ENCODE measurements at regions not wholly inside any gene's neighbourhood (a gene's known extent, or its start where the extent isn't known, plus 50 kb on each side); places are given as distances from the start of the nearest gene placed in this dataset.
"Not testable (repeated sequence)": the region's sequence is repeated elsewhere in the genome, so short reads cannot be mapped to it uniquely, and the experiment has no call there.

DNA sequence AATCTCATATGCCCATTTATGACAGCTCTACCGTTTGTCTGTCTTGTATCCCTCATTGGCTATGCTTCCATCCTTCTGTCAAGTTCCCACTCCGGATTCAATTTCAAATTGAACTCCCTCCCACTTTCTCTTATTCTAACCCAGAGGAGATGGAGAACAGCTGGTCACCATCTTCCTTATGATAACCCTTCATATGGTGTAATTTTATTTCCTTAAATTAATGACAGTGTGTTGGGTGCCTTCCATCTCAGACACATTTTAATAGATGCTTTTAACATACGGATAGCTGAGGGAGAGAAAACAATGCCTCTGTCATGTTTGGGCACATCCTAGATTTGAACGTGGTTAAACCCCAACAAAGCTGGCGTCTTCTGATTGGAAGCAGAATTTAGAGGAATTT, 103.0 kb upstream of the PLXNA2 start:
- no peak for DNase-seq (ENCODE audit: low read depth)

DNA sequence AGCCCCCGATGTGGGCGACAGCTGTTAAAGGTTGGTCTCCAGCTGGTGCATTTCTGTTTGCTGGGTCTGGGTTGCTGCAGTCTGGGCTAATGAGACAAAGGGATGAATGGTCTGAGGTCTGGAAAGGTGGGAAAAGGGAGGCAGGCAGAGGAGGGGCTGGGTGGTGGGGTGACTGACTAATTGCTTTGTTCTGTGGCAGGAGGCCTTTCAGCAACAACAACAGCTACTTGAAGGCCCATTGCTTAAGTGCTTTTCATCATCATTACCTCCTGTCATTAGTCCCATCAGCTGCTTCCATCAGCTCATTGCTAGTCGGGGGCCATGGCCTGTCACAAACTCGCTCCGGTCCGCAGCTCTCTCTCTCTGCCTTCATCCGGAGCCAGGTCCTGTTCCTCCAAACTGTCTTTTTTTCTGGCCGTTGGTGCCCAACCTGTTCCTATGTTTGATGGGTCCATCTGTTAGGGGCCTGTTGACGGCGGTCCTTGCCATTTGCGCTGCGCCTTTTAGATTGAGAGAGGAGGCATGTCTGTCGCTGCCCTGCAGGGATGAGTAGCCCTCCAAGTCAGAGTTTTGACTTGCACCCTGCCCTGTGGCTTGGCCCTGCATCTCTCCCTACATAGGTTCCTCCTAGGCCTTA, 105.6 kb upstream of the PLXNA2 start:
- DNase-seq (ENCODE audit: low read depth), result no peak

DNA sequence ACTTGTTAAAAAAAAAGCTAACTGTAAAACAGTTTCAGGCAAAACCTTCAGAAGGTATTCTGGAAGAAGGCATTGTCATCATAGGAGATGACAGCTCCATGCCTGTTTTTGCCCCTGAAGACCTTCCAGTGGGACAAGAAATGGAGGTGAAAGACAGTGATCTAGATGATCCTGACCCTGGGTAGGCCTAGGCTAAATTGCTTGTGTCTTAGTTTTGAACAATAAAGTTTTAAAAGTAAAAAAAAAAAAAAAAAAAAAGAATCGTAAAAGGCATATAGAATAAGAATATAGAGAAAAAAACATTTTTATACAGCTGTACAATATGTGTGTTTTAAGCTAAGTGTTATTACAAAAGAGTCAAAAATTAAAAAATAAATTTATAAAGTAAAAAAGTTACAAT, 106.6 kb upstream of the PLXNA2 start:
- DNase-seq (ENCODE audit: low read depth), result no peak

DNA sequence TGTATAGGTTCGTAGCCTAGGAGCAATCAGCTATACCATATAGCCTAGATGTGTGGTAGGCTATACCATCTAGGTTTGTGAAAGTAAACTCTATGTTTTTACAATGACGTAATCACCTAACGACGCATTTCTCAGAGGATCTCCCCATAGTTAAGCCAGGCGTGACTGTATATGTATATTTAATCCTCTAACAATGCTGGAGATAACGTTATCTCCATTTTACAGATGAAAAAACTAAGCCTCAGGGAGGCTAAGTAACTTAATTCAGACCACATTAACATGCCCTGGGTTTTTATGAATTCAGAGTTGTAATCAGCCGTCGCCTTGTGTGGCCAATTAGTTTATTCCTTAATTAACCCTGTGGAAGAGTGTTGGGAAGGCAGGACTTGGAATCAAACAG, 107.7 kb upstream of the PLXNA2 start:
- no peak for DNase-seq (ENCODE audit: low read depth)

DNA sequence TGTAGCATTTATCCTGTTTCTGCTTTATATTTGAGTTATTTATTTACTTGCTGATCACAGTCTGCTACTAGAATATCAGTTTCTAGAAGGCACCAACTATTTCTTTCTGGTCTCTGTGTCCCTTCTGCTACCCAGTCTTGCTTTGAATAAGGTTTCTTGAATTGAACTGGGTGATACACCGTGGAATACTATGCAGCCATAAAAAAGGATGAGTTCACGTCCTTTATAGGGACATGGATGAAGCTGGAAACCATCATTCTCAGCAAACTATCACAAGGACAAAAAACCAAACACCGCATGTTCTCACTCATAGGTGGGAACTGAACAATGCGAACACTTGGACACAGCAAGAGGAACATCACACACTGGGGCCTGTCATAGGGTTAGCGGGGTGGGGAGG, 109.6 kb upstream of the PLXNA2 start:
- DNase-seq (ENCODE audit: low read depth), result not testable (repeated sequence)

DNA sequence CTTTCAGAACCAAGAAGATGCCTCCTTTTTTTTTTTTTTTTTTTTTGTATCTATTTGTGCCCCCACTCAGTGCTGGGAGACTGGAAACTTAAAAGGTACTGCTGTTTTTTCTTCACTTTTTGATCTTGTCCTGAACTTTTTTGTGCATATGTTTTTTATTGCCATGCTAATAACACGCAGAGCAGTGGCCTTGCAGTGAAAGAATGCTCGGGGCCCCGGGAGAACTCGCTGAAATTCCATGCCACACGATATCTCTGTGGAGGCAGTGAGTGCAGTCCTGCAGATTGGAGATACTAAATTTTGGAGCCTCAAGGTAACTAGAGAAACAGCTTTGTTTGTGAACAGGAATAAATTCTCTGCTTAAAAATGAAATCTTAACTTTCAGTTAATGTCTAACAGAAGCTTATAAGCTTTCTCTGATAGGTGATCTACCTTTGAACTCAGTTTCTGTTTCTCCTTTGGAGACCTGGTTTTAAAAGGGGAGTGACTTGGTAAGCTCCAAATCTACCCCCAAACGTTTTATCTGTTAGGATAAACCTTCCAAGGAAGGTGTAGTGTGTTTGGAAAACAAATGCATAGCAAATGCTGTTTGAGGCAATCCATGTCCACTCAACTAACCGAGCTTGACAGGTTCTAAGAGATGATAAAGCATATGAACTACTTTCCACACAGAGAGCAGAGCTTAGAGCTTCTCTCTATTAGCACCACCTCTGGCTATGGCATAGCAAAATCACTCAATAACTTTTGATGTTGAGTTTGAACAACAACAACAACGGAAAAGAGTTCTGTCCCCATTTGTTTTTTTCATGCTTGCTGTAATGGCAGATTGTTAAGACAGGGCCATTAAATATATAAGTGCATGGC, 113.7 kb upstream of the PLXNA2 start:
- DNase-seq (ENCODE audit: low read depth), result no peak

DNA sequence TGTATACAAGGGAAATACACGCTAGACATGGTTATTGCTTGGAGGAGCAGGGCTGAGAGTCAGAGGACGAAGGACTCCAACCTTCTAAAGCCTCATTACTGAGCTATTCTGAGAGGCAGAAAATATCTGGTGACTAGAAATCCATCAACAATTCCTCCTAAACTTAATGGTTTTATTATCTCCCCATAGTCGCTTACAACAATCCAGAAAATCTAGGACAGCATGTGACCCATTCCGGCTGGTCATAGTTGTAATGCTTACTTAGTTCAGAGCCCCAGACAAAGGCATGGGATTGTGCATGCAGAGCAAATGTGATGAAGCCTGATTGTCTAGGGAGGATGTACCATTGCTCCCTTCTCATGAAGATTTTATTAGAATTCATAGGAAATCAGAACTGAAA, 114.5 kb upstream of the PLXNA2 start:
- no peak for DNase-seq (ENCODE audit: low read depth)

DNA sequence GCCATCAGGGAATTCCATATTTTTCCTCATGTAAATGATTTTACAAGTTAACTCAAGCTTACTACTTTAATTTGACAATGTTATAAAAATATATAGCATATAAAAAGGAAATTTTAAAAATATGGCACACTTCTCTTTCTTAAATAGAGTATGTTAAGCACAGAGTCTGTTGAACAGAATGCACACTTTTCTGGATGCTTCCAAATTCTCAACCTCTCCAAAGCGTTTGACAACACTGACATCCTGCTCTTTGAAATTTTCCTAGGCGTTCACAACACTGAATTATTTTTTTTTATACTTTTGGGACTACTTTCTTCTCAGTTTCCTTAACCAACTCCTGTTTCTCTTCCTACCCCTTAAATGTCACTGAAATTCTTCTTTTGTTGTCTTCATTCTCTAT, 117.8 kb upstream of the PLXNA2 start:
- no peak for DNase-seq (ENCODE audit: low read depth)

DNA sequence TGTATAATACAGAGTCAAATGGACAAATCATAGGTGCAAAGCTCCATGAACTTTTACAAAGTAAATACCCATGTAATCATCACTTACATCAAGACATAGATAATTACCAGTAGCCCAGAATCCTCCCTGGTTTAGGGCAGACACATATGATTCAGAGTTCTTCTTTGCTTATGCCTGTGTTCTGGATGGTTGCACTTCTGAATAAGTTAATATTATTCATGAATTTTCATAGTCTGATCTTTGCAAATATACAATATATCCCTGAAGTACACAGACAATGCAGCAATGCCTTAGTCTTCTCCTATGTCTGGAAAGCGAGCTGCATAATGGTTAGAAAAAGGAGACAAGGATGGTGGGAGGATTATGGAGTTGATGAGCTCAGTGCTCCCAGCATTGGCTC, 122.4 kb upstream of the PLXNA2 start:
- DNase-seq (ENCODE audit: low read depth), result no peak

DNA sequence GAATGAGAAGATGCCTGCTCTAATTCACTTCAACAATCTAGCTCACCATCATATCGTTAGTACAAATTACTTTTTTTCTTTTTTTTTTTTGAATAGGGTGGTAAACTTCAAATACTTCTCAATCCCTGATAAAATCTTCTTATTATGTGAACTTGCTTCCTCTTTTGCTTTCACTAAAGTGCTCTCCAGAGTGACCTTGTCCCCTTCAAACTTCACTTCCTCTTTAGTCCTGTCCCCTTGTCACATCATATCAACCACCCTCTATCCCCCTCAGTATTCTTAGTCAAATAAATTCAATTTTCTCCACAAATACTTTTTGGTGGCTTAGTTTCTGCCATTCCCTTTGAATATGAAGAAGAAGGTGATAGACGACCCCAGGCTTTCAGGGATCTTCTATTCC, 124.9 kb upstream of the PLXNA2 start:
- DNase-seq (ENCODE audit: low read depth), result no peak

DNA sequence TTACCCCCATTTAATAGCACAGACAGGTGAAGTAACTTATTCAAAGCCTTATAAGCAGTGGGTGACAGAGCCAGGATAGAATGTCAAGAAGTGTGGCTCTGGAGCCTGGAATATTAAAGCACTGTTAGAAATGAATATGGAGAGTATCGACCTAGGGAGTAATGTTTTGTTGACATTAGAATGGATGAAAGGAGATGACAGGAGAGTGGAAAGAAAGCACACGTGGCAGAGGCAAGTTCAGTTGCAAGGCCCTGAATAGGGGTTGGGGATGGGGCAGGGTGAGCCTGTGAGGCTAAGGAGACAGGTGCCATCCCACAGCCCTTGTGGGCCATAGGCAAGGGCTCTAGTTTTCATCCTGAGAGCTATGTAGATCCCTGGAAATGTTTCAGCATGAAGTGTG, 125.5 kb upstream of the PLXNA2 start:
- DNase-seq (ENCODE audit: low read depth), result no peak

DNA sequence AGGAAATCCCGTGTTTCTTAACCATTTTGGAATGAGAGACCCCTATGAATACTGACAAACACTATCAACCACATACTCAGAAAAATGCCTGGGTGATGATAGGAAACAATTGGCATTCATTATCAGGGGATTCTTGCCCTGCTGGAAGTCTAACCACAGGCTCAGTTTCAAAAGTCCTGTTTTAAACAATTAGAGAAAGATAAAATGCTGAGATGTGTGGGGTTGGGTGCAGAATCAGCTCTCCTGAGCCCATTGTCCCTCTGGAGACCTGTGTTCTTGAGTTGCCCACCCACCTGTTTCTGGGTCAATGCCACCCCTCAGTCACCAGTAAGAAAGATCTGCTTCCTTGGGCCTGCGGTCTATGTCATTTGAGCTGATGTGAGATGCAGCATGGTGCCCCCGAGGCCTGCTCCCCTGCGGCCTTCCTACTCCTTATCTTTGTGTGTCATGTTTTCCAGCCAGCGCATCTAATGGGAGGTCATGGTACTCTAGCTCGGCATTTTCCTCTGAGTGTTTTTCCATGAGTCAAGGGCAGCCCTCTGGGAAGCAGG, 130.3 kb upstream of the PLXNA2 start:
- no peak for DNase-seq (ENCODE audit: low read depth)

DNA sequence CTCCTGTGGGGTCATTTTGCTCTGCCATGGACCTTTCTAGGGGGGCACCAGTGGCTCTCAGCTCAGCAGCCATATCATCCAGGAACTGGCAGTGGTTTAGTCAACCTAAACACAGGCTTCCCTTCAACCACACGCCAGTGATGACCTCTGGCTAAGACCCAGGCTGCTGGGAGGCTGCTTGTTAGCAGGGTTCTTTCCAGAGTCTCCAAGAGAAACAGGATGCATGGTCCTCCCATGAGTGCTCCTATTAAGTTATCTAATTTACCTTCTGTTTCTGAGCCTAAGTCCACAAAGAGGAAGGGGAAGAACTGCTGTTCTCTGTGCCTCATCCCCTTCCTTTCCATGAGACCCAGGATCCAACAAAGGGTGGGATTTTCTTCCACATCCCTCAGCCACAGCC, 137.3 kb upstream of the PLXNA2 start:
- no peak for DNase-seq (ENCODE audit: low read depth)

DNA sequence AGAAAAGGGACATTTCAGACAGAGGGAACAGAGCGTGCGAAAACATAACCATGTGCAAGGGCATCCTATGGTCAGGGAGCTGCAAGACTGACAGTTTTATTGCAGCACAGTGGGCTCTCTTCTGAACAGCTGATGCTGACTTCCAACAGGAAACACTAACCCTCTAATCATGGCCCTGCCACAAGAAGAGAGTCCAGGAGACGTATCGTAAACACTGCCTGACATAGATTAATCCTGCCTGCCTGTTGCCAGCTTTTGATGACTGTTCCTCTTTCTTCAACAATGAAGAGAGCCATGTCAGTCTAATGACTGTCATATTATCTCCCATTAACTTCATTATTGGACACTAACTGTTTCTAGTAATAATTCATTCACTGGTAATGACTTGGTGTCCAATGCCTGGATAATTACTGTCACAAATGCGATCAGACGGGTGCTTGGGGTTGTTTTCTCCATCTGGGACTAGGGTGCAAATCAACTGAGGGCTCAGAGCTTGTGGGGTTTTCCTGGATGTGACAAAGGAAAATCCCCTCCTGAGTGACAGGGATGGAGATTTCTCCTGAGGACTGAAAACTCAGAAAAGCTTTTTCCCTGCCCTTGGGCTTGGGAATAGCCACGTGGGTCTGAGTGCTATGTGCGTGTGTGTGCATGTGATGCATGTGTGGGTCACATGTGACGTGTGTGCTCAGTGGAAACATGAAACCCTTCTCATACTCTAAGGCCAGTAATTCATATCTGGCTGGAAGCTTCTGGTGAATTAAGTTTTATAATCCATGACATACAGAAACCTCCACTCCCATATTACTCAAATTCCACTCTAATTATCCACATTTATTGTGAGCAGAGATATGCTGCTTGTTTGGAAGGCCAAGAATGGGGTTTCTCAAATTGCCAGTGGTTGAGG, 144.0 kb upstream of the PLXNA2 start:
- no peak for DNase-seq (ENCODE audit: low read depth)

DNA sequence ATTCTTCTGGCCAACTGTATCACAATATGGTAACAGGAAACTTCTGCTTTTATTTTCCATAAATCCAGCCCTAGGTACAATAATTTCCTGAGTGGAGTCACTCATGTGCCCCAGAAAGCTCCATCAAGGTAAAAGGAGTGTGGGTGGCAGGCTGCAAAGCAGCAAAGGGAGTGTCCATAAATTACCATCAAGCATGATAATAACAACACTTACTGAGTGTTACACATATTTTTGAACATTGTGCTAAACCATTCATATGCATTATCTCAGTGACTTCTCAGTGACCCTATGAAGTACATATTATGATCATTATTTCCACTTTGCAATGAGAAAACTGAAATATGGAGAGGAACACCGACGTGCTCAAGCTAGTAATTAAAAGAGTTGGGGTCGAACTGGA, 149.2 kb upstream of the PLXNA2 start:
- DNase-seq (ENCODE audit: low read depth), result no peak

DNA sequence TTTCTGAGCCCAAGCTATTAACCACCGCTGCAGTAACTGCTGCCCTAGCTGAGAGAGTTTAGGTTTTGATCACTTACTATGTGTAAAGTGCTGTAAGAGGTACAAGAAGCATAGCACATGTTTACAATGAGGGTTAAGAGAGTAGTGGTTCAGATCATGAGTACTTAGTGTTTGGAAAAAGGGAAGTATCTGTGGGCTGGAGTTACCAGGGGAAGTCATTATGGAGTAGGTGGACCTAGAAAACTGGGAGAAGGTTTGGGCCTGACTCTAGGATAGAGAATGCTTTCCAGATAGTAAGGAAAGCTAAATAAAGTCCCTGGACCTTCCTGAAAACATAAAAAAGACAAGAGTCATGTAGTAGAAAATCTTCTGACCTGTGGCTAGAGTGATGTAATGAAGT, 149.6 kb upstream of the PLXNA2 start:
- DNase-seq (ENCODE audit: low read depth), result no peak

DNA sequence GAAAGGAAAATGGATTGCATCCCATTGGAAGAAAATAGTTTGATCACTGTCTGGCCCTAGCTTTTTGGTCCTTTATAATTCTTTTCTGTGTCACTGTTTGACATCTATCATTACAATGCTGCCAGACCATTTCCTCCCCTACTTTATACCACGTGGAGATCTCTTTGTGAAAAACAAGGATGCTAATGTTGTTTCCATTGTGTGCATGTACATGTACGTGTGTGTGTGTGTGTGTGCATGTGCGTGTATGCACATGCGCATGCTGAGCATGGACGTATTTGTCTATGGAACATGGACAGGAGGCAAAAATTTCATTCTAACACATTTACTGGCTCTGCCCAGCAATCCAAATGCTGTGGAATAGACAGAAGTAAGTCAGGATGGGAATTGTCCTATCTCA, 153.1 kb upstream of the PLXNA2 start:
- DNase-seq (ENCODE audit: low read depth), result no peak

DNA sequence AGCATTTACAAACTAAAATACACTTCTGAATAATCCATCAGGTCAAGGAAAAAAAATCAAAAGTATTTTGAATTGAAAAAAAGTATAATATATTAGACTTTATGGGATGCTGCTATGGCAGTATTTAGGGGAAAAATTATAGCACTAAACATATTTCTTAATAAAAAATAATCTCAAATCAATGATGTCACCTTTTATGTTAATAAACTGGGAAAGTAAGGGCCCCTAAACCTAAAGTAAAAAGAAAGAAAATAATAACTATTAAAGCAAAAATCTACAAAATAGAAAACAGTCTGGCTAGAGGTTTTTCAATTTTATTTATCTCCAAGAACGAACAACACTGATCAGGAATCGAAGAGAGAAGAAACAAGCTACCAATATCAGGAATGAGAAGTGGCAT, 160.8 kb upstream of the PLXNA2 start:
- no peak for DNase-seq (ENCODE audit: low read depth)

DNA sequence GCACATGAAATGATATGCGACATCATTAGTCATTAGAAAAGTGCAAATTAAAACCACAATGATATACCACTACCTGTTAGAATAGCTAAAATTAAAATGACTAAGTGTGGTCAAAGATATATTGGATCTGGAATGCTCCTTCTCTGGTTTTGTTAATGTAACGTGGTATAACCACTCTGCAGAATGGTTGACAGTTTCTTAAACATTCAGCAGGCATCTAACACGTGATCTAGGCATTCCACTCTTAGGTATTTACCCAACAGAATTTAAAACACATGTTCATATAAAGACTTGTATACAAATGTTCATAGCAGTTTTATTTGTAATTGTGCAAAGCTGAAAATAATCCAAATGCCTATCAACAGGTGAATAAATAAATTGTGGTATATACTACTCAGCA, 165.0 kb upstream of the PLXNA2 start:
- no peak for DNase-seq (ENCODE audit: low read depth)

DNA sequence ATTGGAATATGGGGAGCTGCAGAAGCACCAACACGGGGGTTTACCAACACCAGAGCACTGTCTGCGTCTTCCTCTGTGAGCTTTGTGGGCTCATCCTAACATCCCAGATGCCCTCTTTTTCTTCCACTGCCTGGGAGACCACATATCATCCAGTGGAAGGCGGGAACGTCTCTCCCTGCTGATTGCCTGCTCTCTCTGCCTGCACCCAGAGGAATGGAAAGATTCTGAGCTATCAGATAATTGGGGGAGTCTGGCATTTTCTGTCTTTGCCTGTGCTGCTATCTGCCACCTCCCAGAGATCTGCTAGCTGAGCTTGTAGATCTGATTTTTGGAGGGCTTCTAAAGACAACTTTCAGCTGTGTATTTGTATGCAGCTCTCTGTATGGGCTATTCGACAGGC, 166.2 kb upstream of the PLXNA2 start:
- DNase-seq (ENCODE audit: low read depth), result no peak

DNA sequence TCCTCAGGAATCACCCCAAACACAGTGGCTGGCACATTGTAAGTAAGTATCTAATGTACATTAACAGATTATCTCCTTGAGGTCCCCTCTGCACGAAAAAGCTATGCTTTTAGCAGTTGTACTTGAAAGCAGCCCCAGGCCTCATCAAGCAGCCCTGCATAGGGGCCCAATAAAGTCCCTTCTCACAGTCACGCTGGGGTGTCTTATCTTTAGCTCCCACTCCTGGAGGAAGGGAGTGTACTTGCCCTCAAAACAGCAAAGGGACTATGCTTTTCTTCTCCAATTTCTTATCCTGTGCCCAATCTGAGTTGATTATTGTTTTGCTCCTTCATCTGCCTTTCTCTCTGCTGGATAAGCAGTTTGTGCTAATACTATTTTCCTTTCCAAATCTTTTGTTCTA, 168.8 kb upstream of the PLXNA2 start:
- no peak for DNase-seq (ENCODE audit: low read depth)

DNA sequence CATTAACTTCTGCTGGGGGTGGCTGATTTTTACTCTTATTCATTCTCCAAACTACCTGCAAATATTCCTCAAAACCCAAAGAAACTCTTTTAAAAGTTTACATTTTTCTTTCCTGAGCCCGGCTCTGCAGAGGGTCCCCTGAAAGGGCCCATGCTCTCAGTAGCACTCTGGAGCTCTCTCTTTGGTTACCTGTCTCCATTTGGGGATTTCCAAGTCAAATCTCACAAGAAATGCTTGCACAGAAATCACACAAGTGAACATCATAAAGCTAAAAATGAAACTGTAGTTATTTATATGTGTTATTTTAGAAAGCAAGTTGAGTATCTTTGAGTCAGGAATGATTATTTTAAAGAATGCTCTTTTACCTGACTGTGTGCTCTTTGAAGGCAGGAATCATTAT, 174.5 kb upstream of the PLXNA2 start:
- DNase-seq (ENCODE audit: low read depth), result no peak
